ENCODE measurements at regions not wholly inside any gene's neighbourhood (a gene's known extent, or its start where the extent isn't known, plus 50 kb on each side); places are given as distances from the start of the nearest gene placed in this dataset.
"Not testable (repeated sequence)": the region's sequence is repeated elsewhere in the genome, so short reads cannot be mapped to it uniquely, and the experiment has no call there.

DNA sequence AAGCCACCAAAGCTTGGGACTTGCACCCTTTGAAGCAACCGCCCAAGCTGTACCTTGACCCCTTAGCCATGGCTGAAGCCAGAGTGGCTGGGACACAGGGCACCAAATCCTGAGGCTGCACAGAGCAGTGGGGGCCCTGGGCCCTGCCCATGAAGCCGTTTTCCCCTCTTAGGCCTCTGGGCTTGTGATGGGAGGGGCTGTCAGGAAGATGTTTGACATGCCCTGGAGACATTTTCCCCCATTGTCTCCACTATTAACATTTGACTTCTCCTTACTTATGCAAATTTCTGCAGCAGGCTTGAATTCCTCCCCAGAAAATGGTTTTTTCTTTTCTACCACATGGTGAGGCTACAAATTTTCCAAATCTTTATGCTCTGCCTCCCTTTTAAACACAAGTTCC is 522.2 kb downstream of the EDEM1 start:
- DNase-seq: no peak

DNA sequence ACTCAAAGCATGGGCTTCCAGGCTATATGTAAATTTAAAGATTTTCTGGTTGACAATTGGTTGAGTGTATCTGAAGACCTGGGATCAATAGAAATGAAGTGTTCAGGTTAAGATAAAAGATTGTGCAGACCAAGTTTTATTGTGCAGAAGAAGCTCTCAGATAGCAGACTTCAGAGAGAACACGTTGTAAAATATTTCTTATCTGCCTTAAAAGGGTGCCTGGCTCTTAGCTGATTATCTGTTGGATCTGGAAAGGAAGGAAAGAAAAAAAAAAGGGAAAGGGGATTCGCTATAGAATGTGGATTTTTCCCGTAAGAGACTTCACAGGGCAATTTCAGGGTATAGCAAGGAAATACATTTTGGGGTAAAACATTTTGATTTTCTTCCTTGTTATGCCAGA is 523.2 kb downstream of the EDEM1 start:
- no peak for DNase-seq

DNA sequence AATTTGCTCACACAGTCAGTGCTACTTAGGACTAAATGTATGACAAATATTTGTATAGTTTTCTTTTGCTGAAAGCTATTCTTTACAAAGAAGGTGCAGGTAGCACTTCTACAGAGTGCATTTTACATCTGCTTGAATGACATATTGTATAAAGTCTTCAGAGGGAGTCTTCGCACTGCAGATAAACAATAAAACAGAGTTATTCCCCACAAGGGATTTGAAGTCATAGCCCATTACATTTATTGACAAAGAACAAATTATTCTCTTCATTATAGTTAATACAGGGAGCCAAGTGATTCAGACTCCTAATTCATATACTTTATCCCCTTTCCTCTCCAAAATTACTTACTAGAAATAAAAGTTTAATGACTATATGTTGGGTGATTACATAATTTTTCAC is 529.7 kb downstream of the EDEM1 start:
- DNase-seq: no peak

DNA sequence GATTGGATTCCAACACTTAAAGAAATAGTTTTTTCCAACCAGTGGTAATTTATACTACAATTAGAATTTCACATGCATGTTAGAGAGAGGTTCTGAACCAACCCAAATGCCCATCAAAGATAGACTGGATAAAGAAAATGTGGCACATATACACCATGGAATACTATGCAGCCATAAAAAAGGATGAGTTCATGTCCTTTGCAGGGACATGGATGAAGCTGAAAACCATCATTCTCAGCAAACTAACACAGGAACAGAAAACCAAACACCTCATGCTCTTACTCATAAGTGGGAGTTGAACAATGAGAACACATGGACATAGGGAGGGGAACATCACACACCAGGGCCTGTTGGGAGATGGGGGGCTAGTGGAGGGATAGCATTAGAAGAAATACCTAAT is 532.2 kb downstream of the EDEM1 start:
- not testable (repeated sequence) for DNase-seq

DNA sequence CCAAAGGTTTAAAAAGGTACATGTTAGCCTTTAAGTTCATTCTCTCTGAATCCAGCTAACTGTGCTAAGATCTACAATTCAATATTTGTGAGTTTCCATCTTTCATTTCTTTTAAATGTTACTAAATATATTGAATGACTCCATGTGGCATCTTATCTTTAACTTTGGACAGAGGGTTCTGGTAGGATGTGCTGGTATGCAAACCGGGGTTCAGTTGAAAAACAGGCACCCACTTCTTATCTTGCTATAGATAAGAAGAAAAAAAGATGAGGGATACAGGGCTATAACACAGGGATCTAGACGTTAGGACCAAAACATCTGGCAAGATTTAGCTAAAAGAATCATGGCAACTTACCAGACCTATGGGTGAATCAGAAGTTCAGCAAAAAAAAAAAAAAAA is 538.3 kb downstream of the EDEM1 start:
- no peak for DNase-seq

DNA sequence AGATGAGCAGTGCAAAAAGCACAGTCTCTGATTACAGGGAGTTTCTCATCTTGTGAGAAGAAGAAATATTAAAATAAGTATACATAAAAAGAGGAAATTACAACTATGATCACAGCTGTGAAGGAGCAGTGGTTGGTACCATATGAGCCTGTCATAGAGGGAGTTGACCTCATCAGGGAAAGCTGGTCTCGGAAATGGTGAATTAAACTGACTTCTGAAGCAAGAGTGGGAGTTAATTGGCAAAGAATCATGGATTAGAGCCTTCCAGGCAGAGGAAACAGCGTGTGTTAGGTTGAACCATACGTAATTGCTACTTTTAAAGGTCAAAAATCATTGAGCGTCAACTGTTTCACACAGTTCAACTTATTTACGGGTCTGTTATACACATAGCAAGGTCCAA is 539.1 kb downstream of the EDEM1 start:
- no peak for DNase-seq

DNA sequence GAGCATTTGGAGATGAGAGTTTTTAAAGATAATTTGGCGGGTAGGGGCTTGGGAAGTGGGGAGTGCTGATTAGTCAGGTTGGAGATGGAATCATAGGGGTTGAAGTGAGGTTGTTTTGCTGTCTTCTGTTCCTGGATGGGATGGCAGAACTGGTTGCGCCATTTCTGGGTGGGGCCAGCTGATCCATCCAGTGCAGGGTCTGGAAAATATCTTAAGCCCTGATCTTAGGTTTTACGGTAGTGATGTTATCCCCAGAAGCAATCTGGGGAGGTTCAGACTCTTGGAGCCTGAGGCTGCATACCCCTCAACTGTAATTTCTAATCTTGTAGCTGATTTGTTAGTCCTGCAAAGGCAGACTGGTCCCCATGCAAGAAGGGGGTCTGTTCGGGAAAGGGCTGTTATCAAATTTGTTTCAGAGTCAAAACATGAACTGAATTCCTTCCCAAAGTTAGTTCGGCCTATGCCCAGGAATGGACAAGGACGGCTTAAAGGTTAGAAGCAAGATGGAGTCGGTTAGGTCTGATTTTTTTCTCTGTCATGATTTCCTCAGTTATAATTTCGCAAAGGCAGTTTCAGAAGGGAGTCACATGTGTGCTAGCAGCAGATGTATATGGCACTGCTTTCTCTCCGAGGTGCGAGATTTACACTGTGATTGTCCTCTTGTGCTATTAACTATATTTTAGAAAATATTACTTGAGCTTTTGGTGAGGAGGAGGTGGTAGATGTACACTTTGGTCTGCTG is 540.4 kb downstream of the EDEM1 start:
- no peak for DNase-seq

DNA sequence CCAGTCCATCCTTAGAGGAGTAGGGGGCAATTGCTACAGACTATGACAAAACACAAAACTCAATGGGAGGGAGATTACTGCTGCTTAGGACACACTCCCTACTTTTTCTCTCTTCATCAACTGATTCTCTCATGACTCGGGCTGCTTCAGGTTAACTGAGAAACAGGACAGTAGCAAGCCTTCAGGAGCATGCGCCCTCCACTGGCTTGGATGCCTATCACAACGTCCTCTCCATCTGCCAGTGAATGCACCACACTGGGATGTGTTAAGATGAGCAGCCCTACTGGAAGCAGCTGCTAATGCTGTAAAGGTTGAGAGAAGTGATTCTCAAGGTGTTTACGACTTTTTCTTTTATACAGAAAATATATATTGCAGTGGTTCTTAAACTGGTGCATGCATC is 542.3 kb downstream of the EDEM1 start:
- DNase-seq: no peak

DNA sequence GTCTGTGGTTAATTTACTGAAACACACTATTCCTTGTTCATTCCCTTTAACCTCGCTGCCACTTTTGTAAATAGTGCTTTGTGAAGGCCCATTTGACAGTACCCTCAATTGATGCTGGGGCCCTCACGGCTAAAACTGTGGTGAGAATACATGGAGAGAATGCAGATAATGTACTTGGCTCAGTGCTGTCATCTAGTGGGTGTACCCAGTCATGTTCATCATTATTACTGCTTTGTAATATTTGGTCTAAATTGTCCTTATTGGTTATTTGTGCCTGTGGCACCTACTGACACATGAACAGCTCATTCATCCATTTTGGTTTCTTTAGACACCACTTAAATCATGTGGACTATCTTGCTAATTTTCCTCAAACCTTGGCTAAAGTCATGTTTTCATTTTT is 543.6 kb downstream of the EDEM1 start:
- DNase-seq: no peak

DNA sequence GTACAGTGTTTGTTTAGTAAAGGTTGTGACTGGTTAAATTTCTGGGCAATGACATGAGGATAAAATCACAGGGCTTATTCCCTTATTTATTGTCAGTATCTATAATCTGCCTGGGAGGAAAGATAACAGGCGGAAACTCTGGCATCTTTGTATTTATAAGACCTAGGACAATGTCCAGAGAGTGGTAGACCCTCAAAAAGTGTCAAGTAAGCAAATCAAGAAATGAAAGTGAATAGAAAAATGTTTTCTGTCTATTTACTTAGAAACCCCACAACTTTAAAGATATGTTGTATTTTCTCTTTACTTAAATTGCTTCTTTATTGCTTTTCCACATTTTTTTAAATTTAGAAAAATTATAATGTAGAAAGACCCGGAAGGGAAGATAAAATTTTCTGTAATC is 544.6 kb downstream of the EDEM1 start:
- DNase-seq: no peak

DNA sequence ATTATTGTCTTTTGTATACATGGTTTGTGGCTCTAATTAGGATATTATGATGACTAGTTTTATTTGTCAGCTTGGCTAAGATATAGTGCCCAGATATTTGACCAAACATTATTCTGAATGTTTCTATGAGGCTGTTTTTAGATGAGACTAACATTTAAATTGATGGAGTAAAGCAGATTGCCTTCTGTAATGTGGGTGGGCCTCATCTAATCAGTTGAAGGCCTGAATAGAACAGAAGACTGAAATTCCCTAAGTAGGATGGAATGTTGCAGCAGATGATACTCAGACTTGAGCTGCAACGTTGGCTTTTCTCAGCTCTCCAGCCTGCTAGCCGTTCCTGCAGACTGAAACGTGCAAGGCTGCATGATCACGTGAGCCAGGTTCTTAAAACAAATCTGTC is 546.5 kb downstream of the EDEM1 start:
- DNase-seq: no peak

DNA sequence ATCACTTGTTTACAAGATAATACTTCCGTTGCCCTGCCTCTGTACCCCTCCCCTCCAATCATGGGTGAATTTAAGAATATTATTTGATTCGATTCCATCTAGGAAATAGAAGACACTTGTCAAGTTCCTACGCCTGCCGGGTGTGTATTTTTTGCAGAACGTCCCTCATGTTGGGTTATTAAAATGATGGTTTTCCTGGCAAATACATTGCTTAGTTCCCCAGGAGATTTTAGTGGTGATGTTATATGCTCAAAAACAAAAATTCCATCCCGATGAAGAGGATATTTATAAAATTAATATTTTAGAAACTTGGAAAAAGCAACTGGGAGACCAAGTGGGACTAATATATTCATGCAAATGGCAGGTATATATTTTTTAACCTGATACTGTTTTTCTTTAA is 548.4 kb downstream of the EDEM1 start:
- no peak for DNase-seq

DNA sequence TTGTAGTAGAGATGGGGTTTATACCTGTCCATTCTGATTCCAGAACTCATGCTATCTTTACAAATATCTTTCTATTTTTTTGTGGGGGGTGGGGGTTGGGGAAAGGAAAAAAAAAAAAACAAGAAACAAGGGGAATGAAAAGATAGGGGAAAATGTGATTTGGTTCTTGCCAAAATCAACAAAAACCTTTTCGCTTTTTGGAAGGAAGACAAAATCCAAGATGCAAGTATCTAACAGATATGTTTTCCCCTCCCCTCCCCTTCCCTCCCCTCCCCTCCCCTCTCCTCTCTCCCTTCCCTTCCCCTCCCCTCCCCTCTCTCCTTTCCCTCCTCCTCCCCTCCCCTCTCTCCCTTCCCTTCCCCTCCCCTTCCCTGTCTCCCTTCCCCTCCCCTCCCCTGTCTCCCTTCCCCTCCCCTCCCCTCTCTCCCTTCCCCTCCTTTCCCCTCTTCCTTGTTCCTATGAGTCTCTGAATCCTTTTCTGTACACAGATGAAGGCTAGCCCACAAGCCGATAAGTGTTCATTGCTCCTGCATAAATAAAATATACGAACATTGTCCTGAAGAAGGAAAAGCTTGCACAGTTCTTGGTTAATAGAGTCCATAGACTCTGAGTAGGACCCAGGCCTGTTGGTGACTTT is 551.9 kb downstream of the EDEM1 start:
- DNase-seq: no peak

DNA sequence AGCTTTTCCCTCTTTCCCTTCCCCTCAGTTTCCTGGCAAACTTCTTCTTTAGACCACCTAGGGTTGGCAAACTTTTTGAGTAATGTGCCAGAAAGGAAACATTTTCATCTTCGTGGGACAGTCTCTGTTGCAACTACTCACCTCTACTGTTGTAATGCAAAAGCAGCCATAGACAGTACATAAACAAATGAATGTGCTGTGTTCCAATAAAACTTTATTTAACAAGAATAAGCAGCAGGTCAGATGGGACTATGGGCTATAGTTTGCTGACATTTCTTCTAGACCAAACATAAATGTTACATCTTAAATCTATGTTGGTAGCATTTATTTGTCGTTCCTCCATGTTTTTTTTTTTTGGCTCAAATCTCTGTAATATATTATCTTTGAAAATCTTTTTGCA is 552.4 kb downstream of the EDEM1 start:
- no peak for DNase-seq

DNA sequence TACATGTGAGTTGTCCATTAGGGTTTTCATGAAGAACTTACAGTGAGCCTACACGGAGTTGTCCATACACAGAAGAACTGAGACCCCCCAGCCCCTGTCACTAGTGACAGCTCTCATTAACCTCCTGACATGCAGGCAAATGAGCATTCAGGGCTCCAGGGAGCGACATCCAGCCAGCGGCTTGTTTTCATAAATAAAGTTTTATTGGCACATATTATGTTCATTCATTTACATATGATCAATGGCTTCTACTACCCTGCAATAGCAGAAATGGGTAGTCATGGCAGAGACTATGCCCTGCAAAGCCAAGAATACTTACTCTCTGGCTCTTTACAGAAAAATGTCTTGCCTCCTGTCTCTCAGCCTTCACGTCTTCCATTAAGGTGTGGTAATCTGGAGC is 553.5 kb downstream of the EDEM1 start:
- DNase-seq: no peak

DNA sequence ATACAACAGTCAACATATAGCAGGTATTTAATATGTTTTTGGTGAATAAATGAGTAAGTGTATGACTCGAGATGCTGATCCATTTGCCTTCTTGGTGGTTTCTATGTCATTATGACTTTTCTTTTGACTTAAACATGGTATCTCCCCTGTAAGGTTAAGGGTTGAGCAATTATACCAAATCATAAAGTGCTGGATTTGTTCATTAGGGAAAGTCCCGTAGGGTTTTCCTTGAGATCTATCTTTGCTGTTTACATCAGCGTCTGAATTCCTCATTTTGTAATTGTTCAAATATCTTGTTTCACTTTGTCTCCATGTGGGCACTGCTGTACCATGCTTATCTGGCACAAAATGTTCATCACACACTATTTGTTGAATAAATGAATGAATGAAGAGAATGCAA is 562.6 kb downstream of the EDEM1 start:
- DNase-seq: no peak

DNA sequence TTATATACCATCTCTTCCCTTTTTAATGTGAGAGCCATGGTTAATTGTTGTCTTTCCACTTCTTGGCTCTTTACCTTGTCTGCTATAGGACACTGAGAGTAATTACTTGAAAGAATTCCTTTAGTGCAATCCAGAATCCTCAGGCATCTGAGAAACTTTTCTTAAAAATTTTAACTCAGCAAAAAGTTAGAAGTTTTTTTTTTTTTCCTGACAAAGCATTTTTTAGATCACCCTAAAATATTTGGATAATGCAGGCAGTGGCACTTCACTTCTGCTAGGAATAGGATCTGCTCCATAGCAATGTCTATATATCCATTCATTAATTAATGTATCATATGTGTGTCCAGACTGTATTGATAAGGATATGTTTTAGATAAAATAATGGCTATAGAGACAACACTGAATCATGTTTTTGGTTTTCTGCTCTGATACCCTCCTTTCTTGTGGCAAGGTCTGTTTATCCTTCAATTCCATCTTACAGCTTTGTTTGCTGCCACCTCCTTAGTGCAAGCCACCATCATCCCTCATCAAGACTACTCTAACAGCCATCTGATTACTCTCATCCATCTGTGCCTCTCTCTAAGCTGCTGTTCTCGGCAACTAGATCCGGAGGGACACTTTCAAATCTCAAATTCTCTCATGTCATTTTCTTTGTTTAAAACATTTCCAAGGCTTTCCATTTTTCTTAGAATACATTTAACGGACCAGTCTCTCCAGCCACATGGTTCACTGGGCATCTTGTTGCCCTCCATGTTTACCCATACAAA is 563.5 kb downstream of the EDEM1 start:
- DNase-seq: no peak

DNA sequence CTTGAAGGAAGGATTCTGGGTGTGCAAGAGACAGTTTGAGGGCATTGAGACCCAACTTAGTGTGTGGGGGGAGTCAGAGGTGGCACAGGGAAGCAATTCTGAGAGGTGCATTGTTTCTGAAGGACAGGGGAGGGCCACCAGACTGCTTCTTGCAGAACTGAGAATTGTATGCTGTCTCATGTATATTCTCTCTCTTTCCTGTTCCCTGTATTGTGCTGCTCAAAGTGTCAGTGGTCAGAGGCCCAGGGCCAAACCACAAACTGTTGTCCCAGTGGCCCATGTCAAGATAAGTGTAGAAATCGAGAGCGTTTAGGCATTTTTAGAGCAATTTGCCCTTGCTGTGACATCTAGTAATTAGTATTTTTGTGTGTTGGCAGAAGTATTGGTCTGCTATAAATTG is 567.1 kb downstream of the EDEM1 start:
- DNase-seq: no peak

DNA sequence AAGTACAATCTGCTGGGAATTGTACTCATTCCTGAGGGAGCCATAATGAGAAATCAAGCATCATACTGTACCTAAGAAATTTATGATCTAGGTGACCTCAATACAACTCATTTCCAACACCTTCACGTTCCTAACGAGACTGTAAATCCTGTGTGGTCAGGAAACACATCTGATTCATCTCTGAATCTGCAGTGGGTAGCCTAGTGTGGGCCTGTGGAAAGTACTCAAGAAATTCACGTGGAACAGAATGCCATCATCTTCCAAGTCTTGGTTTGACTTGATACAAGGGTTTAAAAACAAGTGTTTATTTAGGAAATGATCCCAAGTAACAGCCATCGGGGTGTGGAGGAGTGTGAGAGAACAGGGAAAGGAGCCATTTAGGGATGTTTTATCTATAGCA is 568.9 kb downstream of the EDEM1 start:
- DNase-seq: no peak

DNA sequence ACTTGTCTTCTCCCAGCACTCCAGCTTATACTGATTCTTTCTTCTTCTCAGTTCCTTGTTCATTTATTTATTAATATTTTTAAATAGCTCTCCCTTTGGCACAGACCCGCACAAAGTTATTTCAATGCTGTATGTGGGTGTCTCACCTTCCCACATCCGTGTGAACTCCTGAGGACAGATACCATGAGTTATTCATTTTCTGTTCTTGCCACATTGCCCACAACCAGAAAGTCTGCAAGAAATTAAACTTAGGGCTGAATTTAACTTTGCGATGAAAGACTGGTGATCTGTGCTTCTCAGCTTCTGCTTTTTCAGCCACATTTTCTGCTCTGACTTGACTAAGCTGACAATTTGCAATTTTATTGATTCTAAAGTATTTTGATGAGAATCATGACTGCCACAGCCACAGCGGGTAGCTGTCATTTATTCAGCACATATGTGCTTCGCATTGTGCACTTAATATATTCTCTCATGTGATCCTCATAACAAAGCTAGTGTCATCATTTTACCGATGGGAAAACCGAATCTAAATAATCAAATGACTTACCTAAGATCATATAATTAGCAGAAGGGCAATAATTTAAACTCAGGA is 569.8 kb downstream of the EDEM1 start:
- DNase-seq: no peak

DNA sequence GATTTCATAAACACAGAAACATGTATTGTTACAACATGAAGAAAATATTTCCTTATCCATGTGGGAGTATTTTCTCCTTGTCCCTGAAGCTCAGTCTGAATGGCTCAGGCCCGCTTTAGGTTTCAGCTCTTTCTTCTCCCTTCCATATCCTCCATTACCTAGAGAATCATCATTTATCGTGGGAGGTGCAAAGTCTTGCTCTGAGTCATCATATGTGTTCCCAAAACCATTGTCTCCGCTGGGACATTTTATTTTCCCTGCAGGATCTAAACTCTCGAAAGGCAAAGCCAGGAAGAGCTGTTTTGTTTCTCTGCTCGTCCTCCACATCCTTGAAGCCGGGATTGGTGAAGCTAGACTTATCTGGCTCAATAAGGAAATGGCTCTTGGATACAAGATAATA is 571.2 kb downstream of the EDEM1 start:
- no peak for DNase-seq

DNA sequence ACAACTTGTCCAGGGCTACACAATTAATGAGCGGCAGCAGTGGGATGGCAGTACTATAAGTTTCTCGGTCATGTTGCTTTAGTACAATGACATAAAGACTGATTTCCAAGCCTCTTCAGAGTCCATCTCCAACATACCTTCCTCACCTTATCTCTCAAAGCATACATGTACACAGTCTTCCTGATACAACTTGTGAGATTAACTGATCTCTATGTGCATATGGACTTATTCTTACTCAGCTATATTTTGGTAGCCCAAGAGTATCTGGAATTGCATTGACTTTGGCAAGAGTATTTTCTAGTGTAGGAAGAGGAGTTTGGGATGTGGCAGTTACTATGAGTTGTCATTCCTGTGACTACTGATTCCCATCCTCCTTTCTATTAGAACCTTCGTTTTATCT is 575.0 kb downstream of the EDEM1 start:
- no peak for DNase-seq

DNA sequence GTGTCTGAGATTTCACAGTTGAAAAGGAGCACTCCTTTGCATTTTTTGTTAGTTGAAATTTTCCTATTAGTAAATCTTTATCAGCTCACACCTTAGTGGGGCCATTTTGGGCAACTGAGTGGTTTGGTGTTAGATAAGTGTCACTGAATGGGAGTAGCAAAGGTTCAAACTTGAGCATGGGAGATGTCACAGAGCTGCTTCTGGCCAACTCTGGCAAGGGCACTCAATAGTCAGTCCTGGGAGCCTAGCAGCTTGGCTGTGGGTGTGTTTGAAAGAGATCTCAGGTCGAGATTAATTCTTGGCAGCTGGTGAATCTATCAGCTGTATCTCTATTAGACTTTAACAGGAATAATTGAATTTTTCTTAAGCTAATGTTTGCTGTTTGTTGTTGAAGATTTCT is 579.3 kb downstream of the EDEM1 start:
- no peak for DNase-seq

DNA sequence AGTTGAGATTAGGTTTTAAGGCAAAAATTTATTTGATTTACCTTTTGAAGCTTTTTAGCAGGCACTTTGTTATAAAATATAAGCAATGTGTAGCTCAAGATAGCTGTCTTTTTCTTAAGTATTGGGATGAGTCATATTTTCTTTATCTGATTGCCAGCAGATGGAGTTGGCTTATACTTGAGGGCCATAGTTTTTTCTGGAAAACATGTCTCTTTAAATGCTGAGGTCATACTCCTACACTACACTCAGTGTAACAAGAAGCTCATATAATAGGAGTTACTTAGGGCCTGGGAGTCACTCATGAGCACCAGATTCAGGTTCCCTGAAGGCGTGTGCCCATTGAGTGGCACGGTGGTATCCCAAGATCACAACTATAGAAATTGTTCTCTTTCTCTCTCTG is 579.8 kb downstream of the EDEM1 start:
- no peak for DNase-seq
